Endometrium (tissue), 2 donors: ENCODE measurements at regions not wholly inside any gene's neighbourhood (a gene's known extent, or its start where the extent isn't known, plus 50 kb on each side); places are given as distances from the start of the nearest gene placed in this dataset.

Experiments
- FAIRE-seq: peaks from 2 replicates; lab custom pipeline; 2012; peaks lifted over from hg19 to GRCh38; lab: Jason Lieb, UNC
- donor health status: control.
- donor health status: control.

GRCh38 chr2:47236503-47237215, 60.3 kb upstream of the CALM2 start:
- FAIRE-seq, result no peak

GRCh38 chr2:47235132-47235531, 58.8 kb upstream of the CALM2 start:
- FAIRE-seq, result no peak

GRCh38 chr2:47234456-47234855, 58.1 kb upstream of the CALM2 start:
- no peak for FAIRE-seq

- no peak for FAIRE-seq
These were observed 56.6 kb upstream of the CALM2 start for GRCh38 chr2:47232738-47233415.

GRCh38 chr2:47230418-47230817, 54.1 kb upstream of the CALM2 start:
- no peak for FAIRE-seq

- FAIRE-seq, result no peak
These were observed 51.4 kb upstream of the CALM2 start for GRCh38 chr2:47227532-47228279.

GRCh38 chr2:47226923-47227220, 50.6 kb upstream of the CALM2 start:
- FAIRE-seq, result no peak

- FAIRE-seq, result no peak
These were observed 50.0 kb upstream of the CALM2 start for GRCh38 chr2:47226132-47226922.
